Skin of body (tissue), 1 donor: ENCODE measurements at regions not wholly inside any gene's neighbourhood (a gene's known extent, or its start where the extent isn't known, plus 50 kb on each side); places are given as distances from the start of the nearest gene placed in this dataset.
A peak's percentile ranks its signal among the peaks of the same experiment; 100 is the strongest.

Source experiments
- DNase-seq: peaks from one replicate; lab custom pipeline; 2025; lab: John Stamatoyannopoulos, UW

GRCh38 chr4:41427306-41427882 lies 110.6 kb upstream of the LIMCH1 start:
- DNase-seq = no peak

DNA sequence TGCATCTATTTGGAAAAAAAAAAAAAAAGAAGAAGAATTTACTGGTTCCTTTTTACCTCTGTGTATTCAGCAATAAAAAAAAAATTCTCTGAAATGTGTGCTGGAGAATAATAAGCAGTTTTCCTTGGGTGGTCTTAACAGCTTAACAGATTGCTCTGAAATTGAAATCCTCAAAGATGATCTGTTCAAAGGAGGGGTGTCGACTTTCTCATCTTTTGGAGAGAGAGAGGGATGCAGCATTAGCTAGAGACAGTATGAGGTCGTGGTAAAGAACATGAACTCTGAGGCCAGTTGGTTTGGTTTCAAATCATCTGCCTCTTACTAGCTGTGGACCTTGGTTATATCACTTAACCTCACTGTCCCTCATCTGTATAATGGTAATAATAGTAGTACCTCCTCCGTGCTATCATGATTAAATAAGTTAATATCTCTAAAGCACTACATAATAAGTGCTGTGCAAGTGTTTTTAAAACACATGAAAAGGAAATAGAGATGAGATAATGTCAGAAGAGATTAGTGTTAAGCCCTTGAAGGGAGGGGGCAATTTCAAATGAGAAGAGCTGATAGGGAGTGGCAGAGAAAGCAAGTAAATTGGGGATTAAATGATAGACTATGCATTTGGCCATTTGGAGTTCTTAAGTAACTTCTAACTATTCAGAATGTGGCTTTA lies 109.9 kb upstream of the LIMCH1 start:
- DNase-seq = no peak

- no peak for DNase-seq
Observed at GRCh38 chr4:41428601-41429279, 109.2 kb upstream of the LIMCH1 start.

DNA sequence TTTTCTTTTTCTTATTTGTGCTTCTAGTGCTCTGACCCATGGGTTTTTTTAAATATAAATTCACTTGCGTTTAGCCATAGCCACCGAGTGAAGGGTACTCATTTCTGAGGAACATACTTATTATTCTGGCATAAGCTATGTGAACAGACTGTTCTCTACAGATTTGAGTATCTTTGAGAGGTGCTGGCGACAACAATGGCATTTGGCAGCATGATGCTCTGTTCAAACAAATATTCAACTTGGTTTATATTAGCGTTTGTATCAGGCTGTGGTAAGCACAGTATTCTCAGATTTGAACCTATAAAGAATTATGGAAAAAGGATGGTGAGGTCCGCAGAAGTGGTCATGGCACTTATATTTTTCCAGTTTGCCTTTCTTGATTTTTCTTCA lies 108.7 kb upstream of the LIMCH1 start:
- DNase-seq = no peak

GRCh38 chr4:41430792-41431191 lies 107.2 kb upstream of the LIMCH1 start:
- DNase-seq = peak; percentile 93

DNA sequence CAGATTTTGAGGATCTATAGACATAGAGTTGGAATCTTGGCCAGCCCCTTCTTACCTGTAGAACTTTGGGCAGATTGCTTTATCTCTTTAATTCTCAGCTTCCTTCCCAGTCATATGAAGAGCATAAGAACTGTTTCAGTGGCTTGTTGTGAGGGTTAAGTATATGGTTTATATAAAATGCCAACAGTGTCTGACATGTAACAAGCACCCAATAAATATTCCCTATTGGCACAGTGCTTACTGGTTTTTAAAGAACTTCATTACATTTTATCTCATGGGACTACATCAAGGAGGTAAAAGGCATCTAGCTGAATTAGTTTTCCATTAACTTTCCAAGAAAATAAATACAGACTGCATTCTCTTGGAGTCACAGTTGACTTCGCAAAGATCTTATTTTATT lies 106.7 kb upstream of the LIMCH1 start:
- DNase-seq = no peak

- no peak for DNase-seq
Observed at GRCh38 chr4:41432219-41432618, 105.7 kb upstream of the LIMCH1 start.

GRCh38 chr4:41432881-41433280 lies 105.1 kb upstream of the LIMCH1 start:
- DNase-seq = peak; percentile 70

- no peak for DNase-seq
Observed at GRCh38 chr4:41433361-41433760, 104.6 kb upstream of the LIMCH1 start.

- no peak for DNase-seq
Observed at GRCh38 chr4:41435510-41435909, 102.4 kb upstream of the LIMCH1 start.

DNA sequence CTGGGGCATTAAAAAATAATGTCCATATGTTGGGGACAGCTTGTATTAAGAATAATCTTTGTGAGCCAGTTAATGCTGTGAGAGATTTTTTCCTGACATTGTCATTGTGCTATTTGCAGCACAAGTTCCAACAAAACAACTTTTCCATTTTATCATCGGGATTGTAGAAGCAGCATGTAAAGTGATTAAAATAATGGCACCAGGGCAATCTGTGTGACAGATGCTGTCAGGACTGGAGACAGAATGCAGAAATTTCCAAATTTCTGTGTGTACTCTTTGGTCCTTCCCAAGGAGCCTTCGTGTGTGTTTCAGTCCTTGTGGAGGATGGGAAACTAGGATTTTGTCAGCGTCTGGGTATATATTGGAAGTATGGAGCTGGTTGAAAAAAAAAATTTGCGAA lies 101.5 kb upstream of the LIMCH1 start:
- DNase-seq = peak; percentile 93

DNA sequence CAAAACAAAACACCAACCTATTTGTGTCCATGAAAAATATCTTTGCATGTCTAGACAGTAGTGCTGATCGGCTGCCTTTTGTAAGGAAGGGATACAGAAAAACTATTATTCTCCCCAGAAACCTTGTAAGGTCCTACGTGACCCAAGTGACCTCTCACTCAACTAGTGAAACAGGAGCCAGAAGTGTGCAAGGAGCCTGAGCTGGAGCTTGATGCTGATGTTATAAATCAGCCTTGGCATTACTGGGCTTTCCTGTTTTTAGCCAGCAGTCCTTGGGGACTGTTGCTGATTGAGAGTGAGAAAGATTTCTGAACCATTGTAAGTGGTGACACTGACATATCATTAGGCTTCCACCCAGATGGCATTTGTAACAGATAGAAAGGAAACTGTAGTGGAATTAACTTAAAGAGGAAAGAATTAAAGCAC lies 100.8 kb upstream of the LIMCH1 start:
- DNase-seq = peak; percentile 68

DNA sequence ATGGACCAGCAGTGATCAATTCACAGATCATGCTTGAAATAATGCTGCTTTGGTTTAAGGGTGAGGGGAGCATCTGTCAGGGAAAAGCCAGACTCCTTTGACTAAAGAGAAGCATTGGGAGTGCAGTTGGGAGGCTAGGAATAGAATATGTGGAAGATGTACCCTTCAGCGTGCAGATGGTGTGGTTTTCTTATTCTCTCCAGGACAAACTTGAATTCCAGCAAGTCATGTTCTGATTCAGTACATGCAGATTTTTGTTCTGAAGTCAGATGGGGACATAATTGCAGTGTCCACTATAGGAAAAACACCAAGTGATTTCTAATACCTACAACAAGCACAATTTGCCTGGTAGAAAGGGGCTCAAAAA lies 99.0 kb upstream of the LIMCH1 start:
- DNase-seq = no peak

DNA sequence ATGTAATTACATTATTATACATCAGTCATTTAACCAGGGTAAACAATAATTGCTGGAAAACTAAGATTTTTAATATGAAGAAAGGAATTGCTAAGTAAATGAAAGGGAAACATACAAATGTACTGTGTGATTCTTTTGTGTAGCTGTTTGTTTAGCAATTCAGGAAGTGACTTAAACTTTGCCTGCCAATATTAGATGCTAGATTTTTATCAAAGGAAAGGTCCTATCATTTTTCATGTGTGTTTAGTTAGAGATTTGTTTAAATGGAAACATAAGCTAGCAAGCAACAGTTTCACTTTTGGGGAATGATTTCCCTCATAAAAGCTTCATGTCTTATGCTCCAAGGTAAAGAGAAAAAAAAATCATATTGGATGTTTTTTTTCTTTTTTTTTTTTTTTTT lies 95.1 kb upstream of the LIMCH1 start:
- peak; percentile 65 for DNase-seq

DNA sequence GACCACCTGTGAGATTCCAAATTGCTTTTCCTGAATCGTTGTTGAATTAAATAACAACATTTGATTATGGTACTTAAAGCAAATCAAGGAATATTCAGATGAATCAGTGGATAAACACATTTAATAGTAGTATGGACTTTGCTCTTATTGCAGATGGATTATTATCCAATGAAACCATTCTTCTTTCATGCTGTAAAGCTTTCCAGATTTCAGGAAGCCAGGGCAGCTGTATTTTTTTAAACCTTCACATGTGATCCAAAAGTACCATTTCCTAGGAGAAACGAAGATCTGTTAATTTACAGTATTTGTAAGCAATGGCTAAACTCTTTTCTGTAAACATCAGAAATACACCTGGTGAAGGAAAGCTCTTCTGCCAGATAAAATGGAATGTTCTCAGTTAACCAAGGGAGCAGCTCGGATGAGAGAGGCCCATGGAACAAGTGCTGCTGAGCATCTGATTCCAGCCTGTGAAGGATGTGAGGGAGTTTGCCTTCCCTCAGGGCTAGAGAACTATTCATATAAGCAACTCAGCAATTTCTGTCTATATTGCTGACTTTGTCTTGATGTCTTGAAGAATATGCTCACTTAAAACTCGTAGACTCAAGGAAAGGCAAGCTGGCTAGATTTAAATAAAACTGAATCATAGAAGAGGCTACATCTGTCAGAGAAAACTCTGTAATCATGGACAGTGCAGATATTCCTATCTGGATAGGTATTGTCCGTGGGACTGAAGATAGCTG lies 94.4 kb upstream of the LIMCH1 start:
- no peak for DNase-seq

- DNase-seq = peak; percentile 17
Observed at GRCh38 chr4:41446391-41446790, 91.6 kb upstream of the LIMCH1 start.

DNA sequence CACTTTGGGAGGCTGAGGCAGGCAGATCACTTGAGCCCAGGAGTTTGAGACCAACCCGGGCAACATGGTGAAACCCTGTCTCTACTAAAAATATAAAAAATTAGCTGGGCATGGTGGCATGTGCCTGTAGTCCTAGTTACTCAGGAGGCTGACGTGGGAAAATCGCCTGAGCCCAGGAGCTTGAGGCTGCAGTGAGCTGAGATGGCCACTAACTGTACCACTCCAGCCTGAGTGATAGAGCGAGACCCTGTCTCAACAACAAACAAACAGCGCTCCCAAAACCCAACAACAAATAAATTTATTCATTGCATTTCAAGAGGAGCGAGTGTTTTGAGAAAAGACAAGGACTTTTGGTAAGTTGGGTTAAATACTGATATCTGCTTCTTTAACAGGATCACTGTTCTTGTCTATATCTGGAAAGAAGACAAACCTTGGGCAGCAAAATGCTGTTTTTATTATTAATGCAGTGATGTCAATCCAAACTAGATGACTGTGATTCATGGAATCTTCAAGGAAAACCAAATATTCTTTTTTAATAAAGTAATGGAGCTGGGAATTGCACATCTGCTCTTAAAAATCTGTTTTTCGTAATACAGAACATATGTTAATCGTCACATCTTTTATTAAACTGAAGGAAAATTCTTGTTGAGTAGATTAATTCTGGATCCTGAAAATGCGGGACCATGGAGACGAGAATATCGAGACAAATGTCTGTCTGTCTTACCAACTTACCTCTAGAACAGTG lies 90.8 kb upstream of the LIMCH1 start:
- DNase-seq = peak; percentile 56

GRCh38 chr4:41448934-41449333 lies 89.0 kb upstream of the LIMCH1 start:
- no peak for DNase-seq

DNA sequence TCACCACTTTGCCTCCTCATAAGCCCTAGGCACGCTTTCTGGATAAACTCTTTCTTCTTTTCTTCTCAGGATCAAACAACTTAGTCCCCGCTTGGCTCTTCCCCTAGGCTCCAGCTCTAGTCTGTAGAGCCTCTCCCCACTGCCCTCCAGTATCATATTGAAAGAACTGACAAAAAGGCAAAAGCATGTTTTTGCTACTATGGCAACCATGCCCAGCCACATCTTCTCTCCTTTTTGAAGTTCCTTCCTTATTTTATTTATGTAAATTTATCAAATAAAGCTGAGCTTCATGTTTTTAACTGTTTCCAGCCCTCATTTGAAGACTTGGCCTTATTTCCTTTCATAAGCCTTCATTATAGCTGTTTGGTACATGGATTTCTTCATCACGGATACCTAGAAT lies 86.0 kb upstream of the LIMCH1 start:
- no peak for DNase-seq

DNA sequence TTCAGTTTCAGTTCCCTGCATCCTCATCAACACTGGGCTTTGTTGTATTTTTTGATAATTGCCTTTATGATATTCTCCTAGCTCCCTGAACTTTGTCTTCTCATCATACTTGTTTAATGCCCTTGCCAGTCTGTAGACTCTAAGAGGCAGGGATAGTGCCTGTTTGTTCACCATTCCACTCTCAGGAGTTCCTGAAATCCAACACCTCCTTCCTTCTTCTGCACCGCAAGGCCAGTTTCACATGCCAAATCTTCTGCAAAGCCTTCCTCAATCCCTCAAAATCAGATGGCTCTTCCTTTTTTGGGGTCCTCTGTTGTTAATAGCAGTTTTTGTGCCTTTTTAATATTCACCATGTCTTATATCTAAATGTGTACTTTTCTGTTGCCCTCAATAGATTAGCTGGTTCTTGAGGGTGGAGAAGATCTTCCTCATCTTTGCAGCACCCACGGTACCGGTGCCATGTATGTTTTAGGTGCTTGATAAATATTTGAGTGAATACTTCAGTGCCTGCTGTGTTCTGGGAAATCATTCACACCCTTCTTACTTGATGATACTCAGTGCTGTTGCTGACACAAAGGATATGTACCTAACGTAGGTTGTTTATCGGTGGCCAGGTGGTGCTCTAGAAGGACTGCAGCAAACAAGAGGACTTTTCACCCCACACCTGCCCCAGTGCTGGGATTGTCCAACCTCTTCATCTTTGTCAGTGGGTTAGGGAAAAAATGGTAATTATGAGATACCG lies 85.3 kb upstream of the LIMCH1 start:
- no peak for DNase-seq

- no peak for DNase-seq
Observed at GRCh38 chr4:41454423-41454822, 83.5 kb upstream of the LIMCH1 start.
